KG1 (cell line): ENCODE measurements at regions not wholly inside any gene's neighbourhood (a gene's known extent, or its start where the extent isn't known, plus 50 kb on each side); places are given as distances from the start of the nearest gene placed in this dataset.

Experiments used
- DNase-seq: peaks from one replicate; lab custom pipeline; 2025; lab: John Stamatoyannopoulos, UW

DNA sequence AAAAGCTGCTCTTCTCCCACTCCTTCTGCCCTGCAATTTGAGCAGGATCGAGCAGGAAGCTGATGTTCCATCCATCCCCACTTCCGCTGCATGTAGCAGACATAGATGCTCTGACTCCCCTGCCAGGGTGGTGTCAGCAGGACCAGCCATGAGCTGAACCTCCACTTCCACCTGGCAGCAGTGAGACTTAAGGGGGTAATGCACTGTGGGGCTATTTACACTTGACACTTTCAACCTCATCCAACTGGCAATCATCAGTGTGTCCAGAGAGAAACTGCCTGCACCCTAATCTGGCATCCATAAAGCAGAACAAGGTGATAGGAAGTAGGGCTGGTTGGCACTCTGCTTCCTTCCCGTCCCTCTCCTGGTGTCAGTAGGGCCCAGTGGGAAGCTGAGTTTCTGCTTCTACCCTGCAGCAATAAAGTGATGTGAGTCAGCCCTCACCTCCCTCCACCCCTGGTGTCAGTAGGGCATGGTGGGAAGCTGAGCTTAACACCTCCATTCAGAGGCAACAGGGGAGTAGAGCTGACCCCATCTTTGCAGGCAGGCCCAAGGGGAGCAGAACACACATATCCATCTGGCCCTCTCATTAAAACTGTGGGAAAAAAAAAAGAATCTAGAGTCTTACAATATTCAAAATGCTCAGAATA is 272.3 kb downstream of the PTPRU start:
- no peak for DNase-seq

DNA sequence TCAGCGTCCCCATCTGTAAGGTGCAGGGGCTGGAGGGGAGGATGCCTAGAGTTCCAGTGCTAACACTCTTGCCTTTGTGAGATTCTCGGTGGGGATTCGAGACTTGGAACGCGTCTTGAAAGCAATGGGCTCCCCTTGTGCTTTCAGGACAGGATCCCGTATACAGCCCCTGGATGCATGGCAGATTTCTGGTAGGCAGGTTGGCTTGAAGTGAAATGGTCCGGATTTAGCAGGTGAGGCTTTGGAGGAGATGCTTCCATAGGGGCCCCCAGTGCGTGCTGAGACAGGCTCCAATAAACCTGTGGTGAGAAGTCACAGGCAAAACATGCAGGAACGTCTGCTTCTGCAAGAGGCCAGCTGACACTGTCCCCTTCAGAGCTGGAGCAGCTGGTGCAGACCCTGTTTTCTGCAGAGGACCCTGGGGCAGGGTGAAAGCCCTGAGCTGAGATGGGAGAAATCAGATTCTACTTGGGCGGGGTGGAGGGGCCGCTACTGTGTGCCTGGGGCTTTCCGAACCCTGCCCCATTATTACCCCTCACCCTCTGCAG is 270.4 kb downstream of the PTPRU start:
- DNase-seq, result no peak

DNA sequence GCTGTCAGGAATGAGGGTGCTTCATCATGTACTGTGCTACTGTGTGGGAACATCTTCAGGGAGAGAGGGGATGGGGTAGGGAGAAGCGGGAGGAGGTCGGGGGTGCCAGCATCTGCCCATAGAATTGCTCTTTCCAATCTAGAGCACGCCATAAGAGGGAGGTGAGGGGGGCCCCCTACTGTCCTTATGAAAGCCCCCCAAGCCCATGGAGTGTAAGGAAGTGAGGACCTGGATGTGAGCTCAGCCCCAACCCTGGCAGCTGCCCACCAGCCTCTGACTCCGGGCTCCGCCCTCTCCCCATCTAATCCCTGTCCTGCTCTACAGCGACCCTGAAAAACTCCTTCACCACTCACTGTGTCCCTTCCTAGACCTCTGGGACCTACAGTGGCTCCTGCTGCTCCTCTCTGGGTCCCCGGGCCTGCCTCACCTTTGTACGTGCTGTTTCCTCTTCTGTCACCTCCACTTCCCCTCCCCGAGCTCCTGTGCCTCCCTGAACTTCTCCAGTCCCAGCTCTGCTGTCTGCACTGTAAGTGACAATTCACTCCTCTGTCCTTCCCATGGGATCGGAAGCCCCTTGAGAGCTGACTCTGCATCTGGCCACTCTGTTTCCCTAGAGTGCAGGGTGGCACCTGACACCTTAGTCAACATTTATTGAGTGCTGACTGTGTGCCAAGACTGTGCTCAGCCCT is 269.4 kb downstream of the PTPRU start:
- DNase-seq, result no peak

DNA sequence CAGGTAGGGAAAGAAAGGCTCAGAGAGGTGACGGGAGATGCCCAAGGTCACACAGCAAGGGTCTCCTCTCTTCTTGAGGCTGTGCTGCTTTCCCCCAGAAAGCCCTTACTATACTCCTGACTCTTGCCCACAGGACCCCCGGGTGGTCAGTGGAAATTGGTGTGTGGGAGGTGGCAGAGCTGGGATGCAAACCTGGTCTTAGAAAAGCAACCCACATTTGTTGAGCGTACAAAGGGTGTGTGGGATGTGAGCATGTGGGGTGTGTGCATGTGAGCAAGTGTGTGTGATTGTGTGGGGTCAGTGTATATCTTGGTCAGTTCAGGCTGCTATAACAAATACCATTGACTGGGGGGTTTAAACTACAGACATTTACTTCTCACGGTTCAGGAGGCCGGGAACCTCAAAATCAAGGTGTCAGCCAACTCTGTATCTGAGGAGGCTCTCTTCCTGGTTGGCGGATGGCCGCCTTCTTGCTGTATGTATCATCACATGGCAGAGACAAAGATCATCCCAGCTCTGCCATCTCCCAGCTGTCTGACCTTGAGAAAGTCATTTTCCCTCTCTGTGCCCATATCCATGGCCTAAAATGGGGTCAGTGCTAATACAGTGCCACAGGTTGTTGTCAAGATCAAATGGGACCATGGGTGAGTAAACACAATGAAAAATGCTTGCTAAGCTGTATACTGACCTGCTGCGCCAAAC is 268.5 kb downstream of the PTPRU start:
- no peak for DNase-seq

DNA sequence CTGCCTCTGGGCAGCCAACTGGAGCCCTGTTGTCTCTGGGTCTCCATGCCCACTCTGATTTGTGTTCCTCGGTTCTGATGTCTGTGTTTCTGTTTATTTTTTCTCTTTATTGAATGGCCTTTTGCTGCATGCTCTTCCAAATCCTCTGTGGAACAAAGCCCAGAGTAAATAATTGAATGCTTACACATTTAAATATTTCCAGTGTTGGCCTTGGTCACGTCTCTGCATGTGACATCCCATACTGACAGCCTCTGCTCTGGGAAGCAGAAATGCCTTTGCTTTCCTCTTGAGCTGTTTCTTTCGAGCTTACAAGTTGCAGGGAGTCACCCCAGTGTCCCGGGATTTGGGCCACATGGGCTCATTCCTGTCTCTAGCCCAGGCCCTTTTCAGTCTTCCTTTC is 267.9 kb downstream of the PTPRU start:
- DNase-seq, result no peak

DNA sequence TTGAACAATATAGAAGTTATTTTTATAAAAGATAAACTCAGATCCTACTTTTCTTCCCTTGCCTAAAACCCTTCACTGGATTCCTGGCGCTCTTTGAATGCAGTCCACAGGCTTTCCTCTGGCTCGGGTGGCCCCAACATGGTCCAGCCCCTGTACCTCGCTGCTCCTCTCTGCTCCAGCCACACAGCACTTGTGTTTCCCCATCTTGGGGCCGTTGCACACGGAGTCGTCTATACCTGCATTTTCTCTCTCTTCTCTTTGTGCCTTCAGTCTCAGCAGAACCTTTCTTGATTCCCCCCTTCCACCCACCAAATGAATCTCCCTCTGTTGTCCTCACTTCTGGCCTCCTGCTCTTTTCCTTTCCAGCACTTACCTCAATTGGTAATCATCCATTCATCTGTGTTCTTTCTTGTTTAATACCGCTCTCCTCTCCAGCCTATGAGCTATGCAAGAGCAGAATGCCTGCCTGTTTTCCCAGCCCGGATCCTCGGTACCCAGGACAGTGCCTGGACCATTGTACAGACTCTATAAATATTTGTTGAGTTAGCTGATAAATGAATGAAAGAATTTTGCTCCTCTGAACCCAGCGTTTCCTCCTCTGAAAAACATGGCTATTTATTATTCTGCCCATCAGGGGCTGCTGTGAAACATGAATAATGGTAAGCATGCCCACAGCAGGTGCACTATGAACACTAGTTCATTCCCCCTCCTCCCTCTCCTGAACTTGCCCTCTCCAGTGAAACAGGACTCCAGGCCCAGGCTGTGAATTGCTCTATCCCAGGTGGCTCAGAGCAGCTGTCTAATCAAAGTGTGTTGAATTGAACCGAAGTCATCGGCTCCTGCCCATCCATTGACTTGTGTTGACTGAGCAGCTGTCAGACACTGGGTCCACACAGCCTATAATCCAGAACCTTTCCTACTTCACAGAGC is 266.9 kb downstream of the PTPRU start:
- DNase-seq, result no peak

DNA sequence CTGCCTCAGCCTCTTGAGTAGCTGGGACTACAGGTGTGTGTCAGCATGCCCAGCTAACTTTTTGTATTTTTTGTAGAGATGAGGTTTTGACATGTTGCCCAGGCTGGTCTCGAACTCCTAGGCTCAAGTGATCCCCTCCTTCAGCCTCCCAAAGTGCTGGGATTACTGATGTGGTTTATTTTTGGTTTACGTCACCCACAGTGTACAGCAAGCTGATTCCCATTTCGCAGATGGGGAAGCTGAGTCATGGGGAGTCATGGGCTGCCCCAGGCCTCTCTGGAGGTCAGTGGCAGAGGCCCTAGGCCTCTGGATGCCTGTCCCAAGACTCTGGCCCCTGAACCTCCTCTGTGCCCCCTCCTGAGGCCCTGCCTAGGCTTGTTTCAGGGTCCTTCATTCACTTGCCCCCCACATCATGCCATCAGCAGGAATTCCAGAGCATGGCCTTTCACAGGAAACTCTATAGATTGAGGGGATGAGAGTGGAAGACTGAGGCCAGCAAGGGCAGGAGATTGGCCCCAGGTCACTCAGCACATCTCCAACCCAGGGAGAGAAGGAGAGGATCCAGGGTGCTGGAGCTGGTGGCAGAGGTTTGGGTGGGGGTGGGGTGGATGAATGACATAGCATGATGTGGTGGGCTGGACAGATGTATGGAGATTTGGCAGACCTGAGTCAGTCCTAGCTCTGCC is 266.0 kb downstream of the PTPRU start:
- no peak for DNase-seq

DNA sequence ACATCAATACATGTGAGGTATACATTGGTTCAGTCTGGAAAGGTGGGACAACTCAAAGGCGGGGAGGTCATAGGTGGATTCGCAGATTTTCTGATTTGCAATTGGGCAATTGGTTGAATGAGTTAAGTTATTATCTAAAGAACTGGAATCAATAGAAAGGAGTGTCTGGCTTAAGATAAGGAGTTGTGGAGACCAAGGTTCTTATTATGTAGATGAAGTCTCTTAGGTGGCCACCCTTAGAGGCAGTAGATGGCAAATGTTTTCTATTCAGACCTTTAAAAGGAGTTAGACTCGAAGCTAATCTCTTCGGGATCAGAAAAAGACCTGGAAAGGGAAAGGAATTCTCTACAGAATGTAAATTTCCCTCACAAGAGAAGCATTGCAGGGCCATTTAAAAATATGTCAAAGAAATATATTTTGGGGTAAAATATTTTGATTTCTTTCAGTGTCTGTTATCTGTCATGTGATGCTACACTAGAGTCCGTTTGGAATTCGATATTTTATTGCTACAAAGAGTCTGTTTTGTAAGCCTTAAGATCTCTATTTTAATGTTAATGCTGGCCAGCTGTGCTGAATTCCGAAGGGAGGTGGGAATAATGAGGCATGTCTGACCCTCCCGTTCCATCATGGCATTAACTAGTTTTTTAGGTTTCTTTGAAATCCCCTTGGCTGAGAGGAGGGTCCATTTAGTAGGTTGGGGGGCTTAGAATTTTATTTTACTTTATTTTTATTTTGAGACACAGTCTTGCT is 265.1 kb downstream of the PTPRU start:
- DNase-seq, result no peak

DNA sequence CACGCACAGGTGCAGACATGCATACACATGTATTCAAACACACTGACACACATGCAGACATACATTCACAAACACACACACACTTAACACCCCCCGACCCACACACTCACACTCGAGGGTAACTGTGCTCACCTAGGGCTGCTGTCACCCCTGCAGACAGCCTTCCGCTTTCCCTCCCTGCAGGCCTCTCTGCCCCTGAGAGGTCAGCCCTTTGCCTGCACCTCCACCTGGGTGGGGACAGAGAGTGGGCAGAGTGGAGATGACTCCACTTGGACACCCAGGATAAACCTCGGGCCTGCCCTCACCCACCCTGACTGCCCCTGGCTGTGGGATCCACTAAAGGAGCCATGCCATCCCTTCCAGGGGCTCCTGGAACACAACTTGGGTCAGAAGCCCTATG is 264.3 kb downstream of the PTPRU start:
- DNase-seq, result no peak

DNA sequence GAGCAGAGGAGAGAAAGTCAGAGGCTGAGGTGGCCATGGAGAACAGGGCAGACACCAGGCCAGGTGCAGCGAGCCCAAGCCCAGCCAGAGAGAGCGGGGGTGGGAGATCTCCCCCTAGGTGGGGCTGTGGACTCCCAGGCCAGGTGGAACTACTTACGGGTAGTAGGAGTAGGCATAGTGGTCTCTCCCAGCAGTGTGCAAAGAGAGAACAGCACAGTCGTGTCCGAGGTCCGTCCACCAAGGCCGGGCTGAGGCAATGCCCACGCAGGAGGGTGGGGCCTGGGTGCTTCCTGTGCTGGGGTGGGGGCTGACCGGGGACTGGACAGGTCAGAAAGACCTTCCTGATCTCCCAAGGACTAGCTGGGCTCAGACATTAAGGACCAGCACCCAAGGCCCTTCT is 263.7 kb downstream of the PTPRU start:
- no peak for DNase-seq

DNA sequence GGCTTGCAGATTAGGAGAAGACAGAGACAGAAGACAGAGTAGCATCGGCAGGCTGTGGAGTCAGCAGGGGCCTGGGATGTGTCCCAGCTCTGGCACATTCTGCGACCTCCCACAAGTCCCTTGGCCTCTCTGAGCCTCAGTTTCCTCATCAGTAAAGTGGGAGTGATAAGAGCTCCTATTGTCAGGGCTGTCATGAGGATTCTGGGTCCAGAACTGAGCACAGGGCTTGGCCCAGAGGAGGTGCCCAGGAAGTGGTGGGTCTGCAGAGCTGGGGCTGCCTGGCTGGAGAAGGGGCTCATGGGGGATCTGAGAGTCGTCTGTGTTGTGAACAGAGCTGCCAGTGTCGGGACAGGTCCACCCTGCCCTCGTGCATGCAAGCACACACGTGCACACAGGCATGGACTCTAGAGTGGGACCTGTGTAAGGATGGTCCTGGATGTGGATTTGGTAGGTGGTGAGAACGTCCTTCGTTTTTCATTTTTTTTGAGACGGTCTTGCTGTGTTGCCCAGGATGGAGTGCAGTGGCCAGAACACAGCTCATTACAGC is 262.9 kb downstream of the PTPRU start:
- no peak for DNase-seq

DNA sequence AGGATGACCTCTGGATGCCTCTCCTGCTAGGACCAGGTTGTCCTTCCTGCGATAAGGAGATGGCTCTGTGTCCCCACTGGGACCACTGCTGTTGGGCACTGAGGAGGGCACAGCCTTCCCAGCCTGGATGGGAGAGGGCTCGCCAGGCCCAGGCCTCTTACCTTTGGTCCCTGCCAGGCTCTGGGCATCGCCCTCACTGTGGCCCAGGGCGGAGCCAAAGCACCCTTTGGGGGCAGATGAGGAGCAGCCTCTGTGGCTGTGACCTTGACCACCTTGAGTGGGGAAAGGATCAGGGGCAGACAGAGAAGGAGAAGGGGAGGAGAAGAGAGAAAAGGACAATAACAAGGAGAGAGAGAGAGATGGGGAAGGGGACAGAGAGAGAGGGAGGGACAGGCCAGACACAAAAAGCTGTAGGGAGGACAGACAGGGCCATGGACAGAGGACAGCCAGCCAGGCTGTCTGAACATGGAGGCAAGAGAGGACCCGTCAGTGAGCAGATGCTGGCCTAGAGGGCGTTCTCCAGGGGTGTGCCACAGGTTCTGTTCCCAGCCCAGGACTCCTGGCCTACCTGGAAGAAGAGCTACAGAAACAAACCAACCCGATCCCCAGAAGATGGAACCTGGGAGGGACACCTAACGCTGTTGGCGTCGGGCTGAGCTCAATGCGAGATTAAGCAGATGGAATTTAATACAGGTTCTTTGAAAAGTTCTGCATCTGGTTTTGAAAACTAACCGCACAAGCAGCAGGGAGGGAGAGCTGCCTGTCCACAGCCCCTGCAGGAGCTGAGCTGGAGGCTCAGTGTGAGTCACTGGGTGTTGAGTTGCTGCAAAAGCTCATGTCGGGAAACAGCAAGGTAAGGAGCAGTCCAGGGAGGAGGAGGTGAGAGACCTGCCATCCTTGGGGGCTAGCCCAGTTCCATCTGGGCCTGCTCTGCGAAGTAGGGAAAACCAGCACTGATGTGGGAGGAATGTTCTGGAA is 262.1 kb downstream of the PTPRU start:
- no peak for DNase-seq

DNA sequence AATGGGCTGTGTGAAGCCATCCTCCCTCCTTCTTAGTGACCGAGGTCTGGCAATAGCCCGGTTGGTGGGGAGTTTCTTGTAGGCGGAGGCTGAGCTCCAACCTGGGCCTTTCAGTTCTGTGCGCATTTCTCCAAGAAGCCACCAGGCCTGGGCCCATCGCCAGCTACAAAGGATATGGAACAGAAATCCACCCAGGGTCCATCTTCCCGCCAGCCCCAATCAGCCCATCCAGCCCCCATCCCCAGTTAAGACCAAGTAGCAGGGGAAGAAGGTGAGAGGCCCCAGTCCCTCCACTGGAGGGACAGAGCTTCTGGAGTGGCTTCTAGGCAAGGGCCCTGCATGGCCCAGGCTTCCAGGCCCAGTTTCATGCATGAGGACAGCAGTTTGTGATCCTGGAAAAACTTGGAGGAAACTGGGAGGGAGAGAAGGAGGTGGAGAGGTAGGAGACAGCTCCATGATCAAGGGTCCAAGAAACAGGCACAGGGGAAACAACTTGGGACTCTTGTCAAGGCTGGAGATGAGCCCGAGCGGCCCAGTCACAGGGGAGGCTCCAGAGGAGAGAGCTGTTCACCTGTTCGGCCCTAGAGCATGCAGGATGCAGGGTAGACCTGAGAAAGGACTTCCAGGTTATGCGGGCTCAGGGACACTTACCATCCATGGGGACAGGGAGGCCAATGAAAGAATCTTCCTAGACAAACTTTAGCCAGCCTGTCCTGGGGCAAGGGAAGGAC is 261.2 kb downstream of the PTPRU start:
- DNase-seq, result no peak

DNA sequence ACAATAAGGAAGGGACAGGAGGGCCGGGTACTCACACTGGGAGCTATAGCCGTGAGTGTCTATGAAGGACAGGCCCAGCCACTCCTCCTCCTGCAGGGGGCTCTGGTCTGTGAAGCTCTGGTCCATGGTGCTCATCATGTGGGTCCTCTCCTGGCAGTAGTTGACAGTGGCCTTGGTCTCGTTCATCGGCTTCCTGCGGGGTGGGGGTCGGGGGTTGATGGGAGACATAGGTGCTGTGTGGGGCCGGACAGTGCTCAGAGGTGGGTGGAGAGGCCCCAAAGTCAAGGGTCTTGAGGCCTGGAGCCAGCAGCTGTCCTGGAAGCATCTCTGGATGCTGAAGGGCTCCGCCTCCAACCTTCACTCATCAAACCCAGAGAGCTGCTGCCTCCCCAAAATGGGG is 260.4 kb downstream of the PTPRU start:
- no peak for DNase-seq

DNA sequence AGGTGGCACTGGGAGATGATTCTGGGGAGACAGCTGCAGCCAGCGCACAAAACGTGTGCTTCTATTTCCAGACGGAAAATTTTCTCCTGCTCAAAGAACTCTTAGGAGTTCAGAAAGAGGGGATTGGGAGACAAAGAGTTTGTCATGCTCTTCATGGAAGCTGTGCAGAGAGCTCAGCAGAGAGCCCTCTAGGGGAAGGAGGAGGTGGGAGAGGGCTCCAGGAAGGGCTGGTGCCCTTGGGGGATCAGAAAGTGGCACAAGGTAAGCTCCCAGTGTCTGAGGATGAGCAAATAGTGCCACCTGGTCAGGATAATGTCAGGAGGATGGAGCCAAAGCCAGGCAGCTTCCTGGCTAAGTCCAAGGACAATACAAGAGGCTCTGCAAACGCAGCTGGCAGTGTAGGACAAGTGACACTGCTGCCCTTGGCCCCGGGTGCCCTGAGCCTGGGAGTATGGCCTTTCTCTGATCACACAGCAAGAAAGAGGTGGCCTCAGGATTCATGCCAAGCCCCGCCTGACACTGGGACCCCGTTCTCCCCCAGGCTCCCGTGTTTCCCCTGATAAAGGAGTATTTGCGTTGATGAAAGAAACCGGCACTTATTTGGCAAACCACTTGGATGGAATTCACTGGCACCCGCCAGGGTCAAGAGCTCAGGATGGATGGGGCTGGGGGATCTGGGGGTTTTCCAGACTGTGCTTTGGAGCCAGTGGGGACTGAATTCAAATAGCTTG is 254.0 kb downstream of the PTPRU start:
- DNase-seq, result no peak

DNA sequence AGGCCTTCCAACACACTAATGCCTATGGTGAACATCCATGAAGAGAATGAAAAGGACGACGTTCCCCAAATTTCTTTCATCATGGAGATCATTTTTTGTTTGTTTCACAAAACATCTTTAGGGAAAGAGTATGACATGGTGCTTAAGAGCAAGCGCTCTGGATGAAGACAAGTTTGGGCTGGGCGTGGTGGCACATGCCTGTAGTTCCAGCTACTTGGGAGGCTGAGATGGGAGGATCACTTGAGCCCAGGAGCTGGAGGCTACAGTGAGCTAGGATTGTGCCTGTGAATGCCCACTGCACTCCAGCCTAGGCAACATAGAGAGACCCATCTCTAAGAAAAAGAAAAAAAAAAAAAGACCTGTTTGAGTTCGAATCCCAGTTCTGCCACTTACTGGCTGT is 253.1 kb downstream of the PTPRU start:
- no peak for DNase-seq

DNA sequence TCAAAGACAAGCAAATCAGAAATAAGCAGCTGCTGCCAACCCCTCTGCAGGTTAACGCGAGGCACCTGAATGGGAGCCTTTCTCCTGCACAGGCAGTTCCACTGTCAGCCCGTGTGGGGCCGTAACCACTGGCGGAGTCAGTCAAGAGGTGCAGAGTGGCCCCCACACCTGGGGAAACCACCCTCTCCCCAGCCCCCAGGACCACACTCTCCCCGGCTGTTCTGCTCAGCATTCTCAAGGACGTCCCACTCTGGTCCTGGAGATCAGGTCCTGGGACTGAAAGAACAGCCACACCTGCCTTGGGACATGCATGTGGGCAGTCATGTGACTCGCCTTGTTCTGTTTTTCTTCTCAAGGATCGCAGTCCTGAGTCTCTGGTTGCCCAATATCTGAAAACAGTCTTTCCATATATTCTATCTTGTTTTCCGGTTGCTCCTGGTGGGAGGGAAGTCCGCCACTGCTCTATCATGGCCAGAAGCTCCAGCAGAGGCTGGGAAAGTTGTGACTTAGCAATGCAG is 252.5 kb downstream of the PTPRU start:
- DNase-seq, result no peak
